ENCODE measurements at regions not wholly inside any gene's neighbourhood (a gene's known extent, or its start where the extent isn't known, plus 50 kb on each side); places are given as distances from the start of the nearest gene placed in this dataset.
A peak's percentile ranks its signal among the peaks of the same experiment; 100 is the strongest.

GRCh38 chr3:72126441-72127223, 341.7 kb upstream of the PROK2 start:
- Mint-ChIP-seq H3K36me3 (no peaks in the 10 kb centered on the region), H3K4me1 (no peaks in the 10 kb centered on the region), H3K27ac (no peak overlapping the region), H3K4me3 (no peak overlapping the region), H3K27me3 (peaks cover 7% of the 10 kb centered on the region), H3K9me3 (no peaks in the 10 kb centered on the region)
- DNase-seq = no peak

GRCh38 chr3:72123908-72124441, 339.0 kb upstream of the PROK2 start:
- Mint-ChIP-seq H3K9me3 (no peaks in the 10 kb centered on the region), H3K27ac (peak overlapping the region; percentile 34), H3K4me1 (no peaks in the 10 kb centered on the region), H3K27me3 (peaks cover 7% of the 10 kb centered on the region), H3K4me3 (no peak overlapping the region), H3K36me3 (no peaks in the 10 kb centered on the region)
- no peak for DNase-seq

DNA sequence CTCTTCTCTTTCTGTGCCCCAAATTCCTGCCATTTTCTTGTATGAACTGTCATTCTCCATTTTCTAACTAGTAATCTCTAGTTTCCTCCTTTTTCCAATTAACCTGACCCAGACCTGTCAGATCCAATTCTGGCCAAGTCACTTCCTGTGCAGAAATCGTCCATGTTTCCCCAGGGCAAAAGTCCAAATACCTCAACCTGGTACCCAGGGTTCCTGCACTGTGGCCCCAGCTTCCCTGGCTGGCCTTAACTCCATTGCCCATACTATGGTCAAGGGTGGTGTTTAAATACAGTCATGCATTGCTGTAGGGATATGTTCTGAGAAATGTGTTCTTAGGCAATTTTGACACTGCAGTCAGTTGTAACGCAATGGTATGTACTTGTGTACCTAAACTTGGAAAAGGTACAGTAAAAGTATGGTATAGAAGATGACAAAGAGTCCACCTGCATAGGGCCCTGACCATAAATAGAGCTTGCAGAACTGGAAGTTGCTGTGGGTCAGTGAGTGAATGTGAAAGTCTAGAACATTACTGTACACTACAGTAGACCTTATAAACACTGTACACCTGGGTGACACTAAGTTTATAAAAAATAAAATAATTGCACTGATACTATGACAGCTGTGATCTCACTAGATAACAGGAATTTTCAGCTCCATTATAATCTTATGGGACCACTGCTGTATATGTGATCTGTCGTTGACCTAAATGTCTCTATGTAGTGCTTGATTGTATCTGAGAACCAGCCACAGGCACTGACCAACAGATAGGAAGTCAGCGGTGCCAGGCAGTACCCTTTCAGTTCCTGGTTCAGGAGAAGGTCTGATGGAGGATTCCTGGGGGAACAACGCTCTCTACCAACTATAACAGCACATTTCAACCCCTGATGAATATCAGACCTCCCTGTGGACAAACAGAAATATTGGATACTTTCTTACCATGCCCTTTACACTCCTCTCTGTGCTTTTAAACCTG, 336.1 kb upstream of the PROK2 start:
- no peak for DNase-seq
- H3K4me3 Mint-ChIP-seq = no peak overlapping the region
- no peaks in the 10 kb centered on the region for H3K4me1 Mint-ChIP-seq
- H3K27ac Mint-ChIP-seq = no peak overlapping the region
- no peaks in the 10 kb centered on the region for H3K27me3 Mint-ChIP-seq
- H3K36me3 Mint-ChIP-seq = no peaks in the 10 kb centered on the region
- no peaks in the 10 kb centered on the region for H3K9me3 Mint-ChIP-seq

DNA sequence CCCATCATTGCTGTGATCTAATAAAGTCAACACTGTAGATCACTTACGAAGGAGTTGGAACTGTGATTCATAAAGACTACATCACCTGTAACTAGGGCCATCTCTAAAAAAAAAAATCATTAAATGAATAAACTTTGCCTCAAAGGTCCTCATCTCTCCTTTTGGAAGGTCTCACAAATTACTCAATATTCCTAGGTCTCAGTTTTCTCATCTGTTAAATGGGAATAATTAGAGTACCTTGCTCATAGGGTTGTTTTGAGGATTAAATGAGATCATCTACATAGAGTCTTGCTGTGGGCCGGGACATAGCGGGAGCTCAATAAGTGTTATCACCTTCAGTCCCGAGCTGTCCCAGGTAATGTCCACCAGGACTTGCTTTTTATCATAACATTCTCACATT, 335.1 kb upstream of the PROK2 start:
- H3K27me3 Mint-ChIP-seq = no peaks in the 10 kb centered on the region
- no peak overlapping the region for H3K4me3 Mint-ChIP-seq
- H3K27ac Mint-ChIP-seq = no peak overlapping the region
- H3K36me3 Mint-ChIP-seq = no peaks in the 10 kb centered on the region
- no peaks in the 10 kb centered on the region for H3K9me3 Mint-ChIP-seq
- H3K4me1 Mint-ChIP-seq = no peaks in the 10 kb centered on the region
- DNase-seq = no peak

GRCh38 chr3:72118628-72119027, 333.7 kb upstream of the PROK2 start:
- Mint-ChIP-seq H3K9me3 (no peaks in the 10 kb centered on the region), H3K27ac (no peak overlapping the region), H3K27me3 (no peaks in the 10 kb centered on the region), H3K4me1 (no peaks in the 10 kb centered on the region), H3K36me3 (no peaks in the 10 kb centered on the region), H3K4me3 (no peak overlapping the region)
- DNase-seq = no peak

- H3K27me3 Mint-ChIP-seq = no peaks in the 10 kb centered on the region
- no peak overlapping the region for H3K4me3 Mint-ChIP-seq
- DNase-seq = no peak
- no peak overlapping the region for H3K27ac Mint-ChIP-seq
- H3K9me3 Mint-ChIP-seq = no peaks in the 10 kb centered on the region
- no peaks in the 10 kb centered on the region for H3K36me3 Mint-ChIP-seq
- no peaks in the 10 kb centered on the region for H3K4me1 Mint-ChIP-seq
Measured at GRCh38 chr3:72116226-72116625, 331.3 kb upstream of the PROK2 start.

DNA sequence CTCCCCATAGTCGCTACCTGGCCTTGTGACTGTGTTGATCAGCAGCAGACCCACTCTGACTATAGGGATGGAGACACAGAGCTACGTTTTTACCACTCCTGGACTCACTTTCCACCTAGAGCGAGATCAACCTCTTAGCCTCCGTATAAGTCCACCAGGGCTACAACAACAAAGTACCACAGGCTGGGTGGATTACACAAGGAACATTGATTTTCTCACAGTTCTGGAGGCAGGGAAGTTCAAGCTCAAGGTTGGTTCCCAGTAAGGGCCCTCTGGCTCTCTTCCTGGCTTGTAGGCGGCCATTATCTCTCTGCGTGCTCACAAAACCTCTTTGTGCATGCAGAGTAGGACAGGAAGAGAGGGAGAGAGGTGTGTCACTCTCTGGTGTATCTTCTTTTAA, 330.4 kb upstream of the PROK2 start:
- no peaks in the 10 kb centered on the region for H3K36me3 Mint-ChIP-seq
- H3K9me3 Mint-ChIP-seq = no peaks in the 10 kb centered on the region
- no peaks in the 10 kb centered on the region for H3K4me1 Mint-ChIP-seq
- H3K27ac Mint-ChIP-seq = no peak overlapping the region
- H3K4me3 Mint-ChIP-seq = no peak overlapping the region
- H3K27me3 Mint-ChIP-seq = no peaks in the 10 kb centered on the region
- no peak for DNase-seq

DNA sequence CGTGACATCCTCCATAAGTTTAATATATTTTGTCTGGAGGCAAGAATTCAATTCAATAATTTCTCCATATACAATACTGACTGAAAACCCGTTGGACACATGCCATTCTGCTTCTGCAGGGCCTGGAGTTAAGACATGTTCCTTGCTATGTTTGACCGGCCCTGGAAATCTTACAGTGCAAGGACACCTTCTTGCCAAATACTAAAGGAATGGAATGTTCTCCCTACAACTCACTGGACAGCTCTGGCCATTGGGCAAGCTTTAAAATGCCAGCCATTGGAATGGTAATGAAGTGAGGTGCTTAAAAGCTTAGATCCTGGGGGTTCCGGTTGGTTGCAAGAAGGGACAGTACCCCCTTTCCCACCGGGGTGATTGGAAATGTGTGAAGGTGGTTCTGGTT, 329.8 kb upstream of the PROK2 start:
- no peaks in the 10 kb centered on the region for H3K4me1 Mint-ChIP-seq
- H3K4me3 Mint-ChIP-seq = no peak overlapping the region
- no peaks in the 10 kb centered on the region for H3K9me3 Mint-ChIP-seq
- no peak for DNase-seq
- no peak overlapping the region for H3K27ac Mint-ChIP-seq
- H3K36me3 Mint-ChIP-seq = no peaks in the 10 kb centered on the region
- no peaks in the 10 kb centered on the region for H3K27me3 Mint-ChIP-seq

DNA sequence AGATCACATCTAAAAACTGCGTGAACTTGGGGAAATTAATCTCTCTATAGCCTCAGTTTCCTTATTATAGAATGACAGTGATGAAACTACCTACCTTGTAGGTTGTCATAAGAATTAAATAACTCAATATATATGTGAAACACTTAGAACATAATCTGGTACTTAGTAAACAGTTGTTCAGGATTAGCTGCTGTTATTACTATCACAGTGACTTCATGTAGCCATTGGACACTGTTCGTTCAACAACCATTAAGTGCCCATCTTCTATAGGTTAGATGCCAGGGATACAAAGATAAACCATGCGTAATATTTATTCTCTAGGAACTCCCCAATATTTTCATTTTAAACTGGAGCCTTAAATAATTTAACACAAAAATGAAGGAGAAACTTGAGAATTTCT, 329.0 kb upstream of the PROK2 start:
- Mint-ChIP-seq H3K27ac (no peak overlapping the region), H3K4me1 (no peaks in the 10 kb centered on the region), H3K4me3 (no peak overlapping the region), H3K27me3 (no peaks in the 10 kb centered on the region), H3K36me3 (no peaks in the 10 kb centered on the region), H3K9me3 (no peaks in the 10 kb centered on the region)
- no peak for DNase-seq

GRCh38 chr3:72113564-72113963, 328.6 kb upstream of the PROK2 start:
- no peak overlapping the region for H3K27ac Mint-ChIP-seq
- no peak overlapping the region for H3K4me3 Mint-ChIP-seq
- no peak for DNase-seq
- H3K27me3 Mint-ChIP-seq = no peaks in the 10 kb centered on the region
- H3K9me3 Mint-ChIP-seq = no peaks in the 10 kb centered on the region
- no peaks in the 10 kb centered on the region for H3K36me3 Mint-ChIP-seq
- H3K4me1 Mint-ChIP-seq = no peaks in the 10 kb centered on the region

DNA sequence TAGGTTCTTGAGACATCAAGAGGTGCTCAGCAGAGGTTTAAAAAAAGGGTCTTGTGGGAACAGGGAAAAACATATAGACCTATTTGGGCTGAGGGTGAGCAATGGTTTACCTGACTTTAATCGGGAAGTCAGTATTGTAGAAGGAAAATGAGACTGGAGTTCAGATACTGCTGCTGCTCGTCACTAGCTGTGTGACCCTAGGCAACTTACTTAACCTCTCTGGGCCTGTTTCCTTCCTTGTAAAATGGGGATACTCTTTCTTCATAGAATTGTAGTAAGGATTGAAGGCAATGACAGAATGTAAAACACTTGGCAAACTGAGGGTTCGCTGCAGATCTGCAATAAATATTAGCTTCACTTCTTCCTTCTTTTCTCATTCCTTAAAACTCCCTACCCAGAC, 327.5 kb upstream of the PROK2 start:
- no peak overlapping the region for H3K27ac Mint-ChIP-seq
- H3K27me3 Mint-ChIP-seq = no peaks in the 10 kb centered on the region
- no peak overlapping the region for H3K4me3 Mint-ChIP-seq
- no peaks in the 10 kb centered on the region for H3K4me1 Mint-ChIP-seq
- no peaks in the 10 kb centered on the region for H3K36me3 Mint-ChIP-seq
- DNase-seq = no peak
- H3K9me3 Mint-ChIP-seq = no peaks in the 10 kb centered on the region

DNA sequence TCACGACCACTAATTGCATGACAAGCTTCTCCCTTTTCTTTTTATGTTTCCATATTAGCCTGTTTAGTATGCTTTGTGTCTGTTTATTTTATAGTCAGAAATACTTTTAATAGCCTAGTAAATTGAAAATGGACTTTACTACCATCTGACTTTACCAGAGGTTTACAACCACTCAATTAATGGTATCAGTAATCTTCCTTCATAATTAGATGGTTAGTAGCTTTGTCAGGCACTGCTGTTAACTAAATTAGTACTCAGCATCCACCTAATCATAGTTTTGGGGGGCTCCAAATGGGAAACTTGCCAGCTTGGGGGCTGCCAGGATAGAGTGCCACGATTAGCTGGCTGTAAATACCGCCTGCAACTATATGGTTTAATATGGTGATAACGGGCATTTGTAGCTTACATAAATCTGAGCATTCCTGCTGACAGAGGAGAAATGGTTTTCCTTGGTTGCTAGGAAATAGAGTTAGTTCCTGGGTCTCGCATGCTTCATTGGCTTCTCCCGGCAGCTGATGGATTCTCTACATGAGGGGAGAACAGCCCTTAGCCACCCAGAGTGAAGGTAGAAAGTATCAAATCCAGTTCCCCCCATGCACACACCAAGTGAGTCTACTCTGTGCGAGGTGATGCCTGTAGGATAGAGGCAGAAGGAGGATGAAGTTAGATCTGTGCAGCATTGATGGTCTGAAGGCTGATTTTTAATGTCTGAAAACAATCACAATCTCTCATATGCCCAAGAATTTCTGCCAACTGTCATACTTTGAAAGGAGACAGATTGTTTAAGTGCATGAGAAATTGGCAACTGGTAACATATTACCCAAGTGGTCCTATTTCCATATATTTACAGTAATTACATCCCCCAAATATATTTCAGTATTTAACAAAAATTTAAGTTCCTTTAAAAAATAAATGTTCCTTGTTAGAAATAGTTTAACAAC, 326.6 kb upstream of the PROK2 start:
- Mint-ChIP-seq H3K27ac (no peak overlapping the region), H3K4me1 (no peaks in the 10 kb centered on the region), H3K9me3 (no peaks in the 10 kb centered on the region), H3K27me3 (no peaks in the 10 kb centered on the region), H3K4me3 (no peak overlapping the region), H3K36me3 (no peaks in the 10 kb centered on the region)
- no peak for DNase-seq

DNA sequence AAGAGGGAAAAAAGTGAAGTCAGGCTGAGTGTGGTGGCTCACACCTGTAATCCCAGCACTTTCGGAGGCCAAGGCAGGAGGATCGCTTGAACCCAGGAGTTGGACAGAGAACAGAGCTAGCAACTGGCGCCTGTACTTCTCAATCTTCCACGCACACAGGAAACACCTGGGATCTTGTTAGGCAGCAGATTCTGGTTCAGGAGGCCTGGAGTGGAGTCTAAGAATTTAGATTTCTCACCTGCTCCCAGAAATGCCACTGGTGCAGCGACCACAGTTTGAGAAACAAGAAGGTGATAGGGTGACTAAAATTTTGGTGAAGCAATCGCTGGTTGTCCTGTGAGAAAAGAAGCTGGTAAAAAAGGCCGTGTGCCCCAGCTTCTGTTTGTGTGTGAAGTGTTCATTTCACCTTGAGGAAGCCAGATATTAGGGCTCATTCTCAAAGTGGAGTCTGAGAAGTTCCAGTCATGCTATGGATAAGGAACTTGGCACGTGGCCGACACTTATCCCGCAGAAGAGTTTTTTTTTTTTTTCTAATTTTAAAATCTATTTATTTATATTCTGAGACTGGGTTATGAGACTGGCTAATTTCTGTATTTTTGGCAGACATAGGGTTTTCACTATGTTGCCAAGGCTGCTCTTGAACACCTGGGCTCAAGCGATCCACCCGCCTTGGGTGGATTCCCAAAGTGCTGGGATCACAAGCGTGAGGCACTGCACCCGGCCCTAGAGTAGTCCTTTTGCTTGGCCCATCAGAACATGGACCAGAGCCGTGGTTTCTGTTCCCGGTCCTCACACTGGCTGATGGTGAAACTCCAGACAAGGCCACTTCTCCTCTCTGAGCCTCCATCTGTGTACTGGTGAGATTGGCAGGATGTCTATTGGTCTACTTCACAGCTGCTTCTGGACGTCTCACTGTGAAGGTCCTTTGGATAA, 324.6 kb upstream of the PROK2 start:
- no peaks in the 10 kb centered on the region for H3K4me1 Mint-ChIP-seq
- no peak for DNase-seq
- no peaks in the 10 kb centered on the region for H3K36me3 Mint-ChIP-seq
- H3K4me3 Mint-ChIP-seq = no peak overlapping the region
- H3K9me3 Mint-ChIP-seq = no peaks in the 10 kb centered on the region
- no peaks in the 10 kb centered on the region for H3K27me3 Mint-ChIP-seq
- H3K27ac Mint-ChIP-seq = no peak overlapping the region

GRCh38 chr3:72105306-72105705, 320.4 kb upstream of the PROK2 start:
- Mint-ChIP-seq H3K27me3 (no peaks in the 10 kb centered on the region), H3K4me1 (peaks cover 19% of the 10 kb centered on the region), H3K36me3 (no peaks in the 10 kb centered on the region), H3K9me3 (no peaks in the 10 kb centered on the region), H3K4me3 (no peak overlapping the region), H3K27ac (no peak overlapping the region)
- DNase-seq = no peak

Measured in activated naive CD8-positive, alpha-beta T cell treated with anti-CD3 and anti-CD28 coated beads for 36 hours (primary cell).